ENCODE measurements at regions not wholly inside any gene's neighbourhood (a gene's known extent, or its start where the extent isn't known, plus 50 kb on each side); places are given as distances from the start of the nearest gene placed in this dataset.

DNA sequence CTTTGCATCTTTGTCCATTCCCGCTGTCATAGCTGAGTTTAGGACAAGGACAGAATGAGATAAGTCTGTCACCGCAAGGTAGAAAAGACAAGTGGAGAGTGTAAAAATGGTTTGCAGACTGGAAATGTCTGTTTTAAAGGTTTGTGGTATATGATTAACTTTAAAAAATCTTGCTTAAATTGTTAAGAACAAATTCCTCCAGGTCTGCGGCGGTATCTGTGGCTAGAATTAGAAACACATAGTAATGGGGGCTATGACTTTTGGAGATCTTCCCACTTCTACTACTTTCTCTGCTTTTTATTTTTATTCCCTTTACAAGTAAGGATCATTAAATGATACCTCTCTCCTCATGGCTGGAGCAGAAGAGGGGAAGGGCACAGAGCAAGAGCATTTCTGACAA lies 92.2 kb downstream of the MID1IP1 start:
- no peak overlapping the region for H3K4me3 Mint-ChIP-seq
- H3K27me3 Mint-ChIP-seq = no peaks in the 10 kb centered on the region
- ATAC-seq (ENCODE audit: low read depth) (no peak), DNase-seq (no peak)
- no peaks in the 10 kb centered on the region for H3K36me3 Mint-ChIP-seq (ENCODE audit: low read depth)
- POLR2A ChIA-PET = no interaction called here
- H3K27ac Mint-ChIP-seq = no peak overlapping the region
- intact Hi-C loops (cut with micrococcal nuclease) = no loop called here
- no peaks in the 10 kb centered on the region for H3K9me3 Mint-ChIP-seq
- CTCF ChIA-PET = no interaction called here
- TF ChIP-seq, protein P1, sequence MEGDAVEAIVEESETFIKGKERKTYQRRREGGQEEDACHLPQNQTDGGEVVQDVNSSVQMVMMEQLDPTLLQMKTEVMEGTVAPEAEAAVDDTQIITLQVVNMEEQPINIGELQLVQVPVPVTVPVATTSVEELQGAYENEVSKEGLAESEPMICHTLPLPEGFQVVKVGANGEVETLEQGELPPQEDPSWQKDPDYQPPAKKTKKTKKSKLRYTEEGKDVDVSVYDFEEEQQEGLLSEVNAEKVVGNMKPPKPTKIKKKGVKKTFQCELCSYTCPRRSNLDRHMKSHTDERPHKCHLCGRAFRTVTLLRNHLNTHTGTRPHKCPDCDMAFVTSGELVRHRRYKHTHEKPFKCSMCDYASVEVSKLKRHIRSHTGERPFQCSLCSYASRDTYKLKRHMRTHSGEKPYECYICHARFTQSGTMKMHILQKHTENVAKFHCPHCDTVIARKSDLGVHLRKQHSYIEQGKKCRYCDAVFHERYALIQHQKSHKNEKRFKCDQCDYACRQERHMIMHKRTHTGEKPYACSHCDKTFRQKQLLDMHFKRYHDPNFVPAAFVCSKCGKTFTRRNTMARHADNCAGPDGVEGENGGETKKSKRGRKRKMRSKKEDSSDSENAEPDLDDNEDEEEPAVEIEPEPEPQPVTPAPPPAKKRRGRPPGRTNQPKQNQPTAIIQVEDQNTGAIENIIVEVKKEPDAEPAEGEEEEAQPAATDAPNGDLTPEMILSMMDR (IDR thresholded peaks at IDR 0.05) = no peak
- H3K4me1 Mint-ChIP-seq = peaks cover 10% of the 10 kb centered on the region

DNA sequence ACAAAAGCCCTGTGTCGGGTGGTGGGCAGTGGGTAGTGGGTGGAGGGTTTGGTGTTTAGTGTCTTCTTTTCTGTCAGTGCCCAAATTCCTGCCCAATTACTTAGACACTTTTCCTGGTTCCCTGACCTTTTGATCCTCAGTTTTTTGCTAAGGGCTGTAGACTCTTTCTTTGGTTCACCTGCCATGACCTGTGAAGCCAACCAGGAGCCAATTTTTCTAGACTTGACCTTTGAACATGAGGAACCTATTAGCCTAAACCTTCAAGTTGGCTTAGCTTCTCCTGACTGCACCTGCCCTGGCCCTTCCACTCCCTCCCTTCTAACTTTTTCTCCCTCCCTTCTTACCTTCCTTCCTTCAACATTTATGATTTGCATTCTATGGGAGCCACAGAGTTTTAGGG lies 94.5 kb downstream of the MID1IP1 start:
- no peaks in the 10 kb centered on the region for H3K27me3 Mint-ChIP-seq
- H3K4me3 Mint-ChIP-seq = no peak overlapping the region
- H3K27ac Mint-ChIP-seq = no peak overlapping the region
- no peaks in the 10 kb centered on the region for H3K36me3 Mint-ChIP-seq (ENCODE audit: low read depth)
- ATAC-seq (ENCODE audit: low read depth) (no peak), DNase-seq (no peak)
- intact Hi-C loops (cut with micrococcal nuclease) = no loop called here
- POLR2A ChIA-PET = no interaction called here
- CTCF ChIA-PET = no interaction called here
- H3K9me3 Mint-ChIP-seq = no peaks in the 10 kb centered on the region
- H3K4me1 Mint-ChIP-seq = peaks cover 15% of the 10 kb centered on the region
- TF ChIP-seq, protein P1 (IDR thresholded peaks at IDR 0.05) = no peak

DNA sequence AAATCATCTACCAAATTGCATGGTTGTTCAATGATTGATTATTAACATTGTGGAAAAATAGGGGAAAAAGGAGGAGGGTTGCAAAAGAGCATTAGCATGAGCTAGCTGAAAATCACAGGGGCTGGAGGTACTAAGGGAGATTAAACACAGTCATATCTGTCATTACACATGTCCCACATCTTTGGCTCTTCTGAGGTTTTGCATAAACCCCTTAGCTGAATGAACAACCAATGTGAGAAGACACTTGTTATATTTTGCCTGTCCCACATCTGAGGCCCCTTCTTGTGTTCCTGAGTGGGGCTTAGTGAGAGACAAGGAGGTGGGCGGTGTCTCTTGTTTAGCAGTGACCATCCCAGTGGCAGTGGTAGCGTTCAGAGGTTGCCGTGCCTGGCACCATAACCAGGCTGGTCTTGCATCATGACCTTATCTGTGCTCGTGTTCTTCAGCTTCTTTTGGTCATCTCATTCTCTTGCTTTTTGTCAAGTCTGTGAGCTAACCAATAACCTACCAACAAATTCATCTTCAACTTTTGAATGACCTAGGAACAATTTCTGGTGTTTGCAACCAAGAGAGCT lies 95.6 kb downstream of the MID1IP1 start:
- Mint-ChIP-seq H3K36me3 (ENCODE audit: low read depth) (no peaks in the 10 kb centered on the region), H3K27me3 (no peaks in the 10 kb centered on the region), H3K4me1 (peaks cover 11% of the 10 kb centered on the region), H3K27ac (no peak overlapping the region), H3K9me3 (no peaks in the 10 kb centered on the region), H3K4me3 (no peak overlapping the region)
- intact Hi-C loops (cut with micrococcal nuclease) = no loop called here
- ChIA-PET CTCF (no interaction called here), POLR2A (no interaction called here)
- DNase-seq (no peak), ATAC-seq (ENCODE audit: low read depth) (no peak)
- TF ChIP-seq, protein P1 (IDR thresholded peaks at IDR 0.05) = no peak

DNA sequence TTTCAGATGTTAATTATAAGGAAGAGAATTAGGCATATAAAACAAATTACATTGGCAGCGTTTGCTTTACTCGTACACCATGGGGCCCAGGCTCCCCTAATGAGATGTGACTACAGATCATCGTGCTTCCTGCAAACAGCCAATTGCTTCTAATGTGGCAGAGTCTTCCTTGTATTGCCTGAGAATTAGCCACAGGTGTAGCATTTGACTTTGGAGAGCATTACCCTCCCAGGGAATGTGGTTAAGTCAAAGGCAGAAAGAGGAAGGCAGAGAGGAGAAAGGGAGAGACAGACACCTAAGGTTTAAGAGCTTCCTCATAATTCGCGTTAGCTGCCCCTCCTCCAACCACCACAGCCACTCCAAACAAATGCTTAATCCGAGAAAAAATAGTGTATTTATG lies 97.0 kb downstream of the MID1IP1 start:
- intact Hi-C loops (cut with micrococcal nuclease) = no loop called here
- no peaks in the 10 kb centered on the region for H3K36me3 Mint-ChIP-seq (ENCODE audit: low read depth)
- POLR2A ChIA-PET = no interaction called here
- no peaks in the 10 kb centered on the region for H3K27me3 Mint-ChIP-seq
- ATAC-seq (ENCODE audit: low read depth) = no peak
- CTCF ChIA-PET = no interaction called here
- H3K4me1 Mint-ChIP-seq = peaks cover 8% of the 10 kb centered on the region
- H3K4me3 Mint-ChIP-seq = no peak overlapping the region
- TF ChIP-seq, protein P1 (IDR thresholded peaks at IDR 0.05) = no peak
- H3K27ac Mint-ChIP-seq = no peak overlapping the region
- H3K9me3 Mint-ChIP-seq = no peaks in the 10 kb centered on the region
- DNase-seq = no peak

DNA sequence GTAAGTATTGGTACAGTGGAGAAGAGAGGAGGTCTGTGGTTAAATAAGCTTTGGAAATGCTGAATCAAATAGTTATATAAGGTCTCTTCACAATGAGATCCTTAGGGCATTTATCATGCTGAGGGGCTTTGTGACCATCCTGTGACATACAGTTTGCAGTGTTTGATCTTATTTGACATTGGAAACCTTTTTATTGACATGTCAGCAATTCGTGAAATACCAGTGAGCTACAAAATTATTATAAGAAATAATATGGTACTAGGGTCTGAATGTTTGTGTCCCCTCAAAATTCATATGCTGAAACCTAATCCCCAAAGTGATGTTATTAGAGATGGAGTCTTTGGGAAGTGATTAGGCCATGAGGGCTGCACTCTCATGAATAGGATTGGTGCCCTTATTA lies 98.4 kb downstream of the MID1IP1 start:
- H3K27me3 Mint-ChIP-seq = no peaks in the 10 kb centered on the region
- intact Hi-C loops (cut with micrococcal nuclease) = no loop called here
- no peak for DNase-seq

More for the DNA sequence above, 98.4 kb downstream of the MID1IP1 start:
- H3K27ac Mint-ChIP-seq = no peak overlapping the region
- CTCF ChIA-PET = no interaction called here
- no peaks in the 10 kb centered on the region for H3K9me3 Mint-ChIP-seq
- ATAC-seq (ENCODE audit: low read depth) = no peak
- peaks cover 8% of the 10 kb centered on the region for H3K4me1 Mint-ChIP-seq
- TF ChIP-seq, protein P1 (IDR thresholded peaks at IDR 0.05) = no peak
- POLR2A ChIA-PET = interaction anchor here (1.0 kb wide), 1 partner anchor 20 kb away, joined by 3 read pairs; no protein-coding TSS in a partner anchor
- H3K4me3 Mint-ChIP-seq = no peak overlapping the region
- no peaks in the 10 kb centered on the region for H3K36me3 Mint-ChIP-seq (ENCODE audit: low read depth)
